A549 (cell line): ENCODE measurements at regions not wholly inside any gene's neighbourhood (a gene's known extent, or its start where the extent isn't known, plus 50 kb on each side); places are given as distances from the start of the nearest gene placed in this dataset.

Experiments
- CEBPB ChIP-seq, 2 experiments: fragments of >200 bp in 1 of 2; sonication (Bioruptor Twin) in 1 of 2; formaldehyde crosslinking in 1 of 2; IDR thresholded peaks; 2 replicates each; pipeline ENCODE4 v1.6.1; 2012 to 2016
- ESRRA ChIP-seq: fragments of 150-350 bp; IDR thresholded peaks from 2 replicates; pipeline ENCODE4 v1.6.1; 2014; ENCODE audit warnings: mild to moderate bottlenecking, low read length, borderline replicate concordance
- POLR2A ChIP-seq: IDR thresholded peaks from 2 replicates; pipeline ENCODE4 v1.6.1; 2012; ENCODE audit warnings: mild to moderate bottlenecking, low read length
- RAD21 ChIP-seq, 2 experiments: fragments of >200 bp in 1 of 2; sonication (Bioruptor Twin) in 1 of 2; formaldehyde crosslinking in 1 of 2; IDR thresholded peaks in 1 of 2; conservative IDR thresholded peaks in 1 of 2; 2 replicates in 1 of 2; 3 replicates in 1 of 2; pipeline ENCODE4 v1.6.1; 2012 to 2018; ENCODE audit warnings: inconsistent platforms in 1 of 2
- TF ChIP-seq, protein P1 (sequence below): fragments of >200 bp; sonication (Bioruptor Twin); formaldehyde crosslinking; IDR thresholded peaks from 3 replicates; pipeline ENCODE4 v1.5.1; 2016
- TF ChIP-seq, protein P2 (sequence below): fragments of 200-600 bp; sonication (generic); IDR thresholded peaks from 2 replicates; pipeline ENCODE4 v1.6.1; 2016; ENCODE audit warnings: antibody characterized with exemption, mild to moderate bottlenecking, moderate library complexity

DNA sequence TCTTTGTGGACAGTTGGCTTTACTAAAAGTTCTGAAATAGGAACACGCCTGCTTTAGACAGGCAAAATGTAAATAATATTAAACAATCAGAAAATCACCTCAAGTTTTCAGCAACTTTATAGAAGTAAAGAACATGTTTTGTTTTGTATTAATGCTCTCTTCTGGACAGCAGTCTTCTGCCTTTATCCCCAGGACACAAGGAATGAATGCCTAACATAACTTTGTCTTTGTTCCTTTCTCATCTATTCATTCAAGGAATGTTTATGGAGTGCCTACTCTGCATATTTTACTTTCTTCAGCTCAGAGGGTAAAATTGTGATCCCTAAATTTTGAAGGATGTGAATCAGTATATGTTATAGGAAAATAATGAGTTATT, 325.4 kb downstream of the FOXO1 start:
- TF ChIP-seq, protein P1, sequence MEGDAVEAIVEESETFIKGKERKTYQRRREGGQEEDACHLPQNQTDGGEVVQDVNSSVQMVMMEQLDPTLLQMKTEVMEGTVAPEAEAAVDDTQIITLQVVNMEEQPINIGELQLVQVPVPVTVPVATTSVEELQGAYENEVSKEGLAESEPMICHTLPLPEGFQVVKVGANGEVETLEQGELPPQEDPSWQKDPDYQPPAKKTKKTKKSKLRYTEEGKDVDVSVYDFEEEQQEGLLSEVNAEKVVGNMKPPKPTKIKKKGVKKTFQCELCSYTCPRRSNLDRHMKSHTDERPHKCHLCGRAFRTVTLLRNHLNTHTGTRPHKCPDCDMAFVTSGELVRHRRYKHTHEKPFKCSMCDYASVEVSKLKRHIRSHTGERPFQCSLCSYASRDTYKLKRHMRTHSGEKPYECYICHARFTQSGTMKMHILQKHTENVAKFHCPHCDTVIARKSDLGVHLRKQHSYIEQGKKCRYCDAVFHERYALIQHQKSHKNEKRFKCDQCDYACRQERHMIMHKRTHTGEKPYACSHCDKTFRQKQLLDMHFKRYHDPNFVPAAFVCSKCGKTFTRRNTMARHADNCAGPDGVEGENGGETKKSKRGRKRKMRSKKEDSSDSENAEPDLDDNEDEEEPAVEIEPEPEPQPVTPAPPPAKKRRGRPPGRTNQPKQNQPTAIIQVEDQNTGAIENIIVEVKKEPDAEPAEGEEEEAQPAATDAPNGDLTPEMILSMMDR: no peak
- no peak for TF ChIP-seq CEBPB (IDR thresholded peaks at IDR 0.05)
- TF ChIP-seq, protein P2, sequence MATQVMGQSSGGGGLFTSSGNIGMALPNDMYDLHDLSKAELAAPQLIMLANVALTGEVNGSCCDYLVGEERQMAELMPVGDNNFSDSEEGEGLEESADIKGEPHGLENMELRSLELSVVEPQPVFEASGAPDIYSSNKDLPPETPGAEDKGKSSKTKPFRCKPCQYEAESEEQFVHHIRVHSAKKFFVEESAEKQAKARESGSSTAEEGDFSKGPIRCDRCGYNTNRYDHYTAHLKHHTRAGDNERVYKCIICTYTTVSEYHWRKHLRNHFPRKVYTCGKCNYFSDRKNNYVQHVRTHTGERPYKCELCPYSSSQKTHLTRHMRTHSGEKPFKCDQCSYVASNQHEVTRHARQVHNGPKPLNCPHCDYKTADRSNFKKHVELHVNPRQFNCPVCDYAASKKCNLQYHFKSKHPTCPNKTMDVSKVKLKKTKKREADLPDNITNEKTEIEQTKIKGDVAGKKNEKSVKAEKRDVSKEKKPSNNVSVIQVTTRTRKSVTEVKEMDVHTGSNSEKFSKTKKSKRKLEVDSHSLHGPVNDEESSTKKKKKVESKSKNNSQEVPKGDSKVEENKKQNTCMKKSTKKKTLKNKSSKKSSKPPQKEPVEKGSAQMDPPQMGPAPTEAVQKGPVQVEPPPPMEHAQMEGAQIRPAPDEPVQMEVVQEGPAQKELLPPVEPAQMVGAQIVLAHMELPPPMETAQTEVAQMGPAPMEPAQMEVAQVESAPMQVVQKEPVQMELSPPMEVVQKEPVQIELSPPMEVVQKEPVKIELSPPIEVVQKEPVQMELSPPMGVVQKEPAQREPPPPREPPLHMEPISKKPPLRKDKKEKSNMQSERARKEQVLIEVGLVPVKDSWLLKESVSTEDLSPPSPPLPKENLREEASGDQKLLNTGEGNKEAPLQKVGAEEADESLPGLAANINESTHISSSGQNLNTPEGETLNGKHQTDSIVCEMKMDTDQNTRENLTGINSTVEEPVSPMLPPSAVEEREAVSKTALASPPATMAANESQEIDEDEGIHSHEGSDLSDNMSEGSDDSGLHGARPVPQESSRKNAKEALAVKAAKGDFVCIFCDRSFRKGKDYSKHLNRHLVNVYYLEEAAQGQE: no peak
- TF ChIP-seq POLR2A: no peak
- TF ChIP-seq ESRRA: no peak
- TF ChIP-seq RAD21 (conservative IDR thresholded peaks at IDR 0.05 in 1 of 2, IDR thresholded peaks at IDR 0.05 in 1 of 2): no peak
